Skin epidermis (tissue), 12 donors: ENCODE measurements at regions not wholly inside any gene's neighbourhood (a gene's known extent, or its start where the extent isn't known, plus 50 kb on each side); places are given as distances from the start of the nearest gene placed in this dataset.

ENCODE experiments used
- H3K27ac ChIP-seq, 21 experiments: fragments of 200-600 bp; sonication (generic) in 11 of 21; one replicate each; pipeline ENCODE4 v1.5.0; 2020; ENCODE audit warnings: mild to moderate bottlenecking in 3 of 21, inconsistent platforms in 2 of 21, moderate library complexity in 2 of 21
- H3K4me3 ChIP-seq, 7 experiments: fragments of 200-600 bp; sonication (generic) in 2 of 7; one replicate each; pipeline ENCODE4 v1.5.0; 2020; ENCODE audit warnings: inconsistent platforms in 2 of 7, mild to moderate bottlenecking in 2 of 7, moderate library complexity in 1 of 7

- Histone ChIP-seq H3K4me3 (no peak overlapping the region), H3K27ac (no peak overlapping the region)
Measured at GRCh38 chr9:99282406-99282805, 60.3 kb downstream of the SEC61B start.

GRCh38 chr9:99285965-99286364 is 63.9 kb downstream of the SEC61B start:
- no peak overlapping the region for H3K27ac ChIP-seq
- H3K4me3 ChIP-seq = no peak overlapping the region

DNA sequence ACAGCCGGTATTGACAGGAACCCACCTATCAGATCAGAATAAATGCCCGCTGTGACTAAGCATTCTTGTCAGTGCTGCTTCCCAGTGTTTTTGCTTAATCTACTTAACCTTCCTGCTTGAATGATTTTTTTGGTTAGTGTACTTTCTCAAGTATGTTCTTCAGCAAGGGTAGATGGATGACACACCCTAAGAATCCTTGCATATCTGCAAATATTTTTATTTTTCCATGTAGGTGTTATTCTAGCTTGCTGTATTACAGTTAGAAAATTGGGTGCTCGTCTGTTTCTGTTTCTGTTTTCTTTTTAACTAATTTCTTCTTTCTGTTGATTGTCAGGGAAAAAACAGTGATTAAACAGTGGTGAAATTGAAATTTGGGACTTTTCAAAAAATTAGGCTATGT is 64.5 kb downstream of the SEC61B start:
- Histone ChIP-seq H3K4me3 (no peak overlapping the region), H3K27ac (no peak overlapping the region)

DNA sequence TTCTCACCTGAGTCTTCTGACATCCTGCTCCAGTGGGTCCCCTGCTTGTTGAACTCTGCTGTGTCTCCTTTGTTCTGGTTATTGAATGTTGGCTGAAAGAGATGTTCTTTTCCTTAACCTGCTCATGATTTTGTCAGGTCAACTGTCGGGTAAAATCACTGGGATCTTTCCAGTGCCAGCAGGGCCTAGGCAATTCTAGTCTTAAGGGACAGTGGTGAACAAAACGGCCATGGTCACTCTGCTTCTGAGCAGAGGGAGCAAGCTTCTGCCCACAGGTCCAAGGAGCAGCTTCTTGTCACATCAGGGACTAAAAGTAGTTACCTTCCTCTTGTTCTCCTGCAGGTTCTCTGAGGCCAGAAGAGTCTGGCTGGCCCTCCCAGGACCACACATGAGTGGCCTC is 65.6 kb downstream of the SEC61B start:
- no peak overlapping the region for H3K27ac ChIP-seq
- H3K4me3 ChIP-seq = no peak overlapping the region

DNA sequence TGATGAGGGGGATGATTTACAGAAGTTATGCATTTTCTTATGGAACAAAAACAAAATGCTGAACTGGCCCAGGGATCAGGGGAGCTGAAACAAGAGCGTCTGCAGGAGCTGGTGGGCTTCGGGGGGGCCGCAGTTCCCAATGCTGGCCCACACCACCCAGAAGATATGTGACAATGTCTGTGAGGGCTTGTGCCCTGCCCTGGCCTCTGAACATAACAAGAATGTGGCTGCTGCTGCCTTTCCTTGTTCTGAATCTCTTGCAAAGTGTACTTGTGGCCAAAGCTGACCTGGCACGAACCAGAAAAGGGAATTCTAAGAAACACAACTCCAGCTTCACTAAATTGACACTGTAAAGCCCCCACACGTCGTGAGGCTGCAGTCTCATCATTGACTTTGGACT is 66.7 kb downstream of the SEC61B start:
- no peak overlapping the region for H3K4me3 ChIP-seq
- no peak overlapping the region for H3K27ac ChIP-seq

GRCh38 chr9:99294850-99295461 is 72.9 kb downstream of the SEC61B start:
- no peak overlapping the region for H3K4me3 ChIP-seq
- H3K27ac ChIP-seq = no peak overlapping the region

DNA sequence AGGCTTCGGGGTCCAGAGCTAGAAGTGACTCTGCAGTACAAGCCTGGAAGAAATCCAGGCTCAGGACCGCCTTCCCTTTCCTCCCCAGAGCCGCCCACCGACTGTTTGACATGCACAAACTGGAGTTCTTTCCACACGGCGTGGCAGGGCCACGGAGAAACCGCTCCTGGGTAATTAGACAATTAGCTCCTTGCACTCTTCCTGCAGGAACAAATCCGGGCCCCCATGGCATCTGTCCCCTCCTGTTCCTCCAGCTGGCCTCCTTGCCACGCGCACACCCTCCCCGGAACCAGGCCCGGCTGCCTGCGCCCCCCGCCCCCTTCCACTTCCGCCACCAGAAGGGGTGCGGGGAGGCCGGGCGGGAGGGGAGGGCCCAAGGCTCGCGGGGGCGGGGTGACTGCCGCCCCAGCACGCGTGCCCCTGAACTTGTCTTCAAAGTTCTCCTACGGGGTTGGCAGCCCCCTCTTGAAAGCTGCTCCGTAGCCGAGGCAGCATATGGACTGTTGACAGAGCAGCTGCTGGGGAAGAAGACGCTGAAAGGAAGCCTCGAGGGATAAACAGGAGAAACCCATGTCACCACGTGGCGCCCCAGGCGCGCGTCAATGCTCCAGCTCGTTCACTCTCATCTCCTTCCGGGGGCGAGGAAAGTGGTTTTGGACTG is 74.3 kb downstream of the SEC61B start:
- H3K4me3 ChIP-seq = peak overlapping the region in 5 of 7 experiments; percentile 3 to 27 (median 9)
- H3K27ac ChIP-seq = peak overlapping the region in 1 of 21 experiments; percentile 20

- H3K4me3 ChIP-seq = no peak overlapping the region
- H3K27ac ChIP-seq = no peak overlapping the region
Measured at GRCh38 chr9:99298614-99299013, 76.5 kb downstream of the SEC61B start.

DNA sequence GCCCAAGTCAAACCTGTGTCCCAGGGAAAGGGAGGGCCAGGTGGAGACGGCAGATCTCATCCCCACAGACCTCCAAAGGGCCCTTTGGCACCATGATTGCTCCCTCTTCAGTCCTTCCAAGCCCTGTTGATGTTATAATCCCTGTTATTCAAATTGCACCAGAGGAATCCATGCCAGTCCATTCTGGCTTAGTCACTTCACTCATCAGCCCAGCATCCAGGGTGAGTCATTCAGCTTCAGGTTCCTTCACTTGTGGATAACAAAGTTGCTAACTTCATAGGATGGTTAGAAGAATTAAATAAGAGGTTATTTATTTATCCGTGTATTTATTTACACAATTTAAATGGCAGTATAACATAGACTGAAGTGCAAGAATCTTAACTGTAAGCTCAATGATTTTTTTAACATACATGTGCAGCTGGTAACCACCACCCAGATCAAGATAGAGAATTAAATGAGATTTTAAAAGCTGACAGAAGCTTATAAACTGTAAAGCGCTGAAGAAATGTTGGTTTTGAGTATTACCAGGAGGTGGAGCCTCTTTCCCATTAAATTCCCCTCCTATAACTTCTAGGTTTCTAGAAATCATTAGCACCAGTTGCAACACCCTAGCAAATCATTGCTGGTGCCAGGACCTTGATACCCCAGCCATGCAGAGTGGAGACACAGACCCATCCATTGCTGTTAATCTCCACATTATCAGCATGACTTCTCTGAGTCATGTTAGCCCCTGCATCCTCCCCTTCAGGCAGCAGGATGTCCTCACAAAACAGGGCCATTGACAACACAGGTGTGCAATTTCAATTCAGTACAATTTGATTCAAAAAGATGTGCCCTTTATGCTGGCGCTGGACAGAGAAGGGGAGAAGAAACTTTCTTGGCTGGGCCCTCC is 77.4 kb downstream of the SEC61B start:
- H3K4me3 ChIP-seq = no peak overlapping the region
- no peak overlapping the region for H3K27ac ChIP-seq

- Histone ChIP-seq H3K27ac (no peak overlapping the region), H3K4me3 (no peak overlapping the region)
Measured at GRCh38 chr9:99300103-99300439, 78.0 kb downstream of the SEC61B start.

- no peak overlapping the region for H3K4me3 ChIP-seq
- H3K27ac ChIP-seq = no peak overlapping the region
Measured at GRCh38 chr9:99300603-99301002, 78.5 kb downstream of the SEC61B start.

DNA sequence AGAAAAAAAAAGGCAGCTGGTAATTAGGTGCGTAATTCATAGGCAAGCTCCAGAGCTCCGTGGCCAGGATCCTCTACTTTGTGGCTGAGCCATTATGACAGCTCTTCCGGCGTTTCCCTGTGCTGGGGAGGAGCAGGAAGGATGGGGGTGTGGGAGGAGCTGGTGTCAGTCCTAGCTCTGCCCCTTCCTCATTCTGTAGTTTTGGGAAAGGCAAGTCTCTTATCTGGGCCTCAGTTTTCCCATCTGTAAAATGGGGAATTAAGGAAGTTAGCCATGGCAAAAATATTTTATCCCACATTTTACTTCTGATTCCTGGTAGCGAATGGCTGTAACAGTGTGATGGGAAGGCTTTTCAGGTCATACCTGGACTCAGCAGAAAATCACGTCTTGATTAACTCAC is 81.1 kb downstream of the SEC61B start:
- H3K4me3 ChIP-seq = no peak overlapping the region
- H3K27ac ChIP-seq = no peak overlapping the region

- no peak overlapping the region for H3K4me3 ChIP-seq
- H3K27ac ChIP-seq = no peak overlapping the region
Measured at GRCh38 chr9:99305124-99305523, 83.0 kb downstream of the SEC61B start.

- no peak overlapping the region for H3K4me3 ChIP-seq
- H3K27ac ChIP-seq = no peak overlapping the region
Measured at GRCh38 chr9:99305820-99306811, 84.0 kb downstream of the SEC61B start.

- no peak overlapping the region for H3K27ac ChIP-seq
- H3K4me3 ChIP-seq = no peak overlapping the region
Measured at GRCh38 chr9:99307851-99308250, 85.8 kb downstream of the SEC61B start.

DNA sequence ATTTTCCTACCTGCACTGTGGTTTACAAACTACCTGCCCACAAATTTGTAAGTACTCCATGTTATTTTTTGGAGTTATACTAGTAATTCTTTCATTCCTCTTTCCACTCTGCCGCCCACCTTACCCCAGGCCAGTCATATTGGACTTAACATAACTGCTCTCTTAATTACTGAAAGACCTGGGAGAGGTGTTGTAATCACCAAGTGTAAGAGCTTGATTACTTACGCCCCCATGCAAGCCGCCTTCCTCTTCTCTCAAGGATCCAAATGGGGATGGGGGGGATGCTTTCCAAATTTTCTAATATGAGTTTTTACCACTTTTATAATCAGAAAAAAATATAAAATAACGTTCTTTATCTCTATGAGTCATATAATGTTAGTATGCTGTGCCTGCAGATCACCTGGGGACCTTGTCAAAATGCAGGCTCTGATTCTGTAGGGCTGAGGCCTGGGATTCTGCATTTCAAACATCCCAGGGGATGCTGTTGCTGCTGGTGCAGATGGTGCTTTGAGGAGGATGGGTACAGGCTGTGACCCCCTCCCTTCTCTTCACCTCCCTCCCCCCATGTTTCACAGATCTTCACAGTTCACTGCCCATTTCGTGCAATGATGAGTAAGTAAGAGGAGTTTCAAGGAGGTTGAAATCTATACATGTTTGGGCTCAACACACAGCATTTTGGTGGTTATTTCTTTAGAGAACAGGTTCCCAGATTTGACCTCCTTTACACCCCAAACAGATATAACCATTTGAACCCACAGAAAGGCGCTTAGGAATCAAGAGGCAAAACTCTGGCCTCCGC is 87.3 kb downstream of the SEC61B start:
- H3K4me3 ChIP-seq = no peak overlapping the region
- no peak overlapping the region for H3K27ac ChIP-seq

GRCh38 chr9:99312736-99313135 is 90.7 kb downstream of the SEC61B start:
- no peak overlapping the region for H3K27ac ChIP-seq

GRCh38 chr9:99319048-99319447 is 97.0 kb downstream of the SEC61B start:
- H3K27ac ChIP-seq = no peak overlapping the region
- H3K4me3 ChIP-seq = no peak overlapping the region

More at GRCh38 chr9:99312736-99313135, 90.7 kb downstream of the SEC61B start:
- H3K4me3 ChIP-seq = no peak overlapping the region

GRCh38 chr9:99322299-99322698 is 100.2 kb downstream of the SEC61B start:
- no peak overlapping the region for H3K27ac ChIP-seq
- H3K4me3 ChIP-seq = no peak overlapping the region
